ENCODE measurements at regions not wholly inside any gene's neighbourhood (a gene's known extent, or its start where the extent isn't known, plus 50 kb on each side); places are given as distances from the start of the nearest gene placed in this dataset.

GRCh38 chr2:241935314-241935713, 65.8 kb downstream of the RTP5 start:
- no peak for TF ChIP-seq CTCF (IDR thresholded peaks at IDR 0.05; ENCODE audit: insufficient read depth, low read length, missing control alignments)
- H3K4me3 ChIP-seq (ENCODE audit: low read depth, low read length): no peak overlapping the region
- CTCF ChIA-PET: interaction anchor here (1.0 to 2.5 kb wide), 2 partner anchors 16 to 17 kb away, joined by 3 to 10 read pairs; no protein-coding TSS in a partner anchor
- POLR2A ChIA-PET: no interaction called here
- DNase-seq (ENCODE audit: low read depth, low spot score): peak; percentile 56

- ChIA-PET POLR2A (no interaction called here), CTCF (interaction anchor here (1.0 kb wide), 1 partner anchor 16 kb away, joined by 3 read pairs; no protein-coding TSS in a partner anchor)
- no peak overlapping the region for H3K4me3 ChIP-seq (ENCODE audit: low read depth, low read length)
- TF ChIP-seq CTCF (IDR thresholded peaks at IDR 0.05; ENCODE audit: insufficient read depth, low read length, missing control alignments): no peak
- no peak for DNase-seq (ENCODE audit: low read depth, low spot score)
These were observed 66.2 kb downstream of the RTP5 start for GRCh38 chr2:241935774-241936173.

- no peak for TF ChIP-seq CTCF (IDR thresholded peaks at IDR 0.05; ENCODE audit: insufficient read depth, low read length, missing control alignments)
These were observed 67.1 kb downstream of the RTP5 start for GRCh38 chr2:241936457-241937133.

GRCh38 chr2:241937297-241937696, 67.8 kb downstream of the RTP5 start:
- H3K4me3 ChIP-seq (ENCODE audit: low read depth, low read length): no peak overlapping the region
- CTCF ChIA-PET: interaction anchor here (1.3 to 2.3 kb wide), 2 partner anchors 14 kb away, joined by 3 to 13 read pairs; no protein-coding TSS in a partner anchor
- no peak for DNase-seq (ENCODE audit: low read depth, low spot score)
- no peak for TF ChIP-seq CTCF (IDR thresholded peaks at IDR 0.05; ENCODE audit: insufficient read depth, low read length, missing control alignments)
- POLR2A ChIA-PET: interaction anchor here (0.7 kb wide), 1 partner anchor 31 kb away, joined by 4 read pairs; no protein-coding TSS in a partner anchor

More at GRCh38 chr2:241936457-241937133, 67.1 kb downstream of the RTP5 start:
- CTCF ChIA-PET: interaction anchor here (1.0 to 1.3 kb wide), 2 partner anchors 14 to 16 kb away, joined by 3 read pairs; no protein-coding TSS in a partner anchor
- no peak overlapping the region for H3K4me3 ChIP-seq (ENCODE audit: low read depth, low read length)
- POLR2A ChIA-PET: no interaction called here
- no peak for DNase-seq (ENCODE audit: low read depth, low spot score)

- no peak for DNase-seq (ENCODE audit: low read depth, low spot score)
- H3K4me3 ChIP-seq (ENCODE audit: low read depth, low read length): no peak overlapping the region
- CTCF ChIA-PET: interaction anchor here (2.3 kb wide), 1 partner anchor 12 kb away, joined by 13 read pairs; no protein-coding TSS in a partner anchor
- TF ChIP-seq CTCF (IDR thresholded peaks at IDR 0.05; ENCODE audit: insufficient read depth, low read length, missing control alignments): no peak
- POLR2A ChIA-PET: no interaction called here
These were observed 70.0 kb downstream of the RTP5 start for GRCh38 chr2:241939541-241939940.

- ChIA-PET POLR2A (no interaction called here), CTCF (interaction anchor here (1.6 kb wide), 1 partner anchor 10 kb away, joined by 4 read pairs; no protein-coding TSS in a partner anchor)
- no peak overlapping the region for H3K4me3 ChIP-seq (ENCODE audit: low read depth, low read length)
- no peak for DNase-seq (ENCODE audit: low read depth, low spot score)
- TF ChIP-seq CTCF (IDR thresholded peaks at IDR 0.05; ENCODE audit: insufficient read depth, low read length, missing control alignments): no peak
These were observed 70.8 kb downstream of the RTP5 start for GRCh38 chr2:241940329-241940728.
